ENCODE measurements at regions not wholly inside any gene's neighbourhood (a gene's known extent, or its start where the extent isn't known, plus 50 kb on each side); places are given as distances from the start of the nearest gene placed in this dataset.

DNA sequence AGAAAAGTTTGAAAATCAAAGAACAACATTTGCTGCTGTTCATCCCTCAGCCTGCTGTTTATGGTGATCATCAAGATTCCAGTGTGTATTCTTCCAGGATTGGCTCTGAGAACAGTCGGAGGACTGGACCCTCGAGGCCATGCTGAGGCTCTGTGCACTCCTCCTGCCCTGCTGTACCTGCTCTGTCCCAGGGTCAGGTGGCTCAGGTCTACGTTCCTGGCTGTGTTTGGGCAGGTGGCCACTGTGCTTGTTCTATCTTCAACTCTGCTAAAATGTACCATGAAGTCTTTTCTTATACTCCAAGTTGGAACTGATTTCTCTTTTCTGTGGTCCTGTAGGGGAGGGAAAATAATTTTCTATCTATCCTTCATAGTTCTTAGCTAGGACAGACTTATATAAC is 175.9 kb downstream of the RWDD3 start:
- BruUV-seq (replicated peaks), result no TSS peak

More for the DNA sequence above, 175.9 kb downstream of the RWDD3 start:
- intact Hi-C loops (cut with micrococcal nuclease) (no loop called here), in situ Hi-C loops (cut with MboI) (no loop called here)
- H4K20me1 ChIP-seq (replicated peaks; ENCODE audit: control insufficient read depth, insufficient read depth, low read length), result no peaks in the 10 kb centered on the region
- TF ChIP-seq GABPA (tag; conservative IDR thresholded peaks at IDR 0.05; ENCODE audit: low read depth) (no peak), CEBPB (tag; IDR thresholded peaks at IDR 0.05) (no peak), SIN3B (IDR thresholded peaks at IDR 0.05; ENCODE audit: low read depth) (no peak), POLR2H (tag; IDR thresholded peaks at IDR 0.05; ENCODE audit: low read depth) (no peak), ZC3H4 (CRISPR knock-in tag; IDR thresholded peaks at IDR 0.05; ENCODE audit: borderline replicate concordance) (no peak), SRSF1 (IDR thresholded peaks at IDR 0.05; ENCODE audit: low read depth, low read length) (no peak), XRCC5 (IDR thresholded peaks at IDR 0.05; ENCODE audit: low read depth, low read length) (no peak), ESRRB (CRISPR knock-in tag; IDR thresholded peaks at IDR 0.05; ENCODE audit: borderline replicate concordance) (no peak), SMARCB1 (IDR thresholded peaks at IDR 0.05; ENCODE audit: insufficient read length, low read depth) (no peak), PTBP1 (IDR thresholded peaks at IDR 0.05; ENCODE audit: low read depth, low read length) (no peak), TFAP4 (CRISPR knock-in tag; IDR thresholded peaks at IDR 0.05; ENCODE audit: borderline replicate concordance) (no peak), SRSF3 (IDR thresholded peaks at IDR 0.05; ENCODE audit: insufficient read depth, low read length) (no peak), NR3C1 (CRISPR knock-in tag; IDR thresholded peaks at IDR 0.05) (no peak), ZNF77 (CRISPR knock-in tag; IDR thresholded peaks at IDR 0.05) (no peak), ZFP1 (CRISPR knock-in tag; IDR thresholded peaks at IDR 0.05) (no peak), MCM7 (IDR thresholded peaks at IDR 0.05) (no peak), ARHGAP35 (IDR thresholded peaks at IDR 0.05; ENCODE audit: partially characterized antibody) (no peak)
- TF ChIP-seq, protein P1, sequence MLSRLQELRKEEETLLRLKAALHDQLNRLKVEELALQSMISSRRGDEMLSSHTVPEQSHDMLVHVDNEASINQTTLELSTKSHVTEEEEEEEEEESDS (CRISPR knock-in tag; IDR thresholded peaks at IDR 0.05), result no peak
- TF ChIP-seq, protein P2, sequence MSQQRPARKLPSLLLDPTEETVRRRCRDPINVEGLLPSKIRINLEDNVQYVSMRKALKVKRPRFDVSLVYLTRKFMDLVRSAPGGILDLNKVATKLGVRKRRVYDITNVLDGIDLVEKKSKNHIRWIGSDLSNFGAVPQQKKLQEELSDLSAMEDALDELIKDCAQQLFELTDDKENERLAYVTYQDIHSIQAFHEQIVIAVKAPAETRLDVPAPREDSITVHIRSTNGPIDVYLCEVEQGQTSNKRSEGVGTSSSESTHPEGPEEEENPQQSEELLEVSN (IDR thresholded peaks at IDR 0.05; ENCODE audit: borderline replicate concordance in 1 of 2, extremely low read depth in 1 of 2, insufficient read depth in 1 of 2, insufficient read length in 1 of 2, low read depth in 1 of 2, low read length in 1 of 2, poor library complexity in 1 of 2, severe bottlenecking in 1 of 2), result no peak
- H3K9me1 ChIP-seq (ENCODE audit: control insufficient read depth, insufficient read depth, low read length), result no peaks in the 10 kb centered on the region
- H3K79me2 ChIP-seq (ENCODE audit: control insufficient read depth, insufficient read depth, low read length), result no peaks in the 10 kb centered on the region
- no peak for DNase-seq (ENCODE audit: extremely low read depth in 1 of 4, low spot score in 3 of 4)
- no peaks in the 10 kb centered on the region; a peak in 1 of 5 replicates for H3K4me1 ChIP-seq (replicated peaks in 1 of 2; ENCODE audit: control insufficient read depth in 2 of 2, insufficient read depth in 2 of 2, low read length in 2 of 2)
- no peak overlapping the region for H3K4me2 ChIP-seq (ENCODE audit: insufficient read depth, low read length)
- CTCF ChIA-PET (ENCODE audit: low intra/inter-chr PET ratio), result no interaction called here
- no peaks in the 10 kb centered on the region for H3K9me3 ChIP-seq (replicated peaks; ENCODE audit: control insufficient read depth, insufficient read depth, low read depth, low read length)
- H3K4me3 ChIP-seq, result no peak overlapping the region
- H3K9ac ChIP-seq (ENCODE audit: insufficient read depth in 1 of 2, low read depth in 2 of 2, low read length in 2 of 2), result no peak overlapping the region
- H3K27ac ChIP-seq (ENCODE audit: extremely low read depth, low read depth, low read length), result no peak overlapping the region
- no peaks in the 10 kb centered on the region for H3K27me3 ChIP-seq (ENCODE audit: control insufficient read depth in 2 of 2, insufficient read depth in 2 of 2, low read length in 2 of 2)
- no peaks in the 10 kb centered on the region for H3K36me3 ChIP-seq (ENCODE audit: control insufficient read depth, insufficient read depth, low read length)
- ATAC-seq, result no peak
- no peak for FAIRE-seq
- no peak overlapping the region for H2AFZ ChIP-seq (ENCODE audit: low read depth, low read length)
- POLR2A ChIA-PET, result no interaction called here
- 2% methylated on average over 3 of the region's 3 CpGs for WGBS (ENCODE audit: insufficient coverage, low coverage, missing lambda C conversion rate)
